GM18502 (cell line): ENCODE measurements at regions not wholly inside any gene's neighbourhood (a gene's known extent, or its start where the extent isn't known, plus 50 kb on each side); places are given as distances from the start of the nearest gene placed in this dataset.
"Not testable (repeated sequence)": the region's sequence is repeated elsewhere in the genome, so short reads cannot be mapped to it uniquely, and the experiment has no call there.

Experiments
- ATAC-seq: cut with Tn5 transposase; IDR thresholded peaks from one replicate; pipeline ENCODE4 v1.9.1; 2021; ENCODE audit warnings: mild to moderate bottlenecking; ENCODE audit not compliant: unreplicated experiment, poor library complexity

DNA sequence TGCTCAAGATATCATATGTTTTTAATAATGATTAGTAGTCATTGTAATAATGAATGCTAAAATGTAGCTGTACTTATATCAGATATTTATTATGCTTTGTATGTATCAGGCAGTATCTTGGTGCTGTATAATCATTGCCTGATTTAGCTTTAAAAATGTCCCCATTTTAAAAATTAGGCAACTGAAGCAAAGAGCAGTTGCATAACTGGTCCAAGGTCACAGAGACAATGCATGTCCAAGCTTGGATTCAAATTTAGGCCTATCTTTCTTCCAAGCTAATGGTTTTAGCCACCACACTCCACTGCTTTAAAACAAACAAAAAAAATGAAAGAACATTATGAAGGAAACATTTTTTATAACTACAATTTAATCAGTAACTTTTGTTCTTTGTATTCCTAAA lies 725.8 kb upstream of the RAG2 start:
- ATAC-seq: no peak

DNA sequence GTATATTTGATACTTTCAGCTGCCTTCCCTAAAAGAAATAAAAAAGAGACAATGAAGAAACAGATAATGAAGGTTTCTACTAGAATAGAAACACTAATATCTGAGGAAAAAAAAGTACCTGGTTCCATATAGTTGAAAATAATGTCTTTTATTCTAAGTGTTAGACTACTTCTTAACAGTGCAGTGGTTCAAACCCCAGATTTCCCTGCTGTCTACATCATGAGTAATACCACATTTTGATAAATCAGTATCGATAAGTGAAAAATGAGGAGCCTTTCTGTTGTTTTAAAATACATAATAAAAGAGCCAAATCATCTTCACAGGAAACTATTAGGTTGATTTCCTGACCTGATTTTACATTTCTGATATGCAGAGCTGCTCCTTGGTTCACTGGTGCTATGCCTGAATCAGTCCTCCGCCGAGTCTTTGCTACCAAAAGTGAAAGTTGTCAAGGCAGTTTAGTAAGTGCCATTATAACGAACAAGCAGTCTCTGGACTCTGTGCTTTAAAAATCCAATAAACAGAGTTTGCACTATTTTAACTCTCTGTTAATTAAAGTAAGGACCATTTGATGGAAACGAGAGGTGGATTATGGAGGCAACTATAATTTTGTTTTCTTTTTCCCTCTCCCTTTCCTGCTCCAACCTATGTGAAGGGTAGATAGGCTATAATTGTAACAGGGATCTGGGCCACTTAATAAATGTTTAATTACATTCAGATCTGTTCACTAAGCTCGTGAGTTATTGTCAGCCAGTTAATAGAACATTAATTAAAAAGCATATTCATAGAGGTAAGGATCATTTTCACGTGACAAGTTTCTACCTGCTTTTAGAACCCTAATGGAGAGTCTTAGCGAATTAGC lies 724.5 kb upstream of the RAG2 start:
- no peak for ATAC-seq

DNA sequence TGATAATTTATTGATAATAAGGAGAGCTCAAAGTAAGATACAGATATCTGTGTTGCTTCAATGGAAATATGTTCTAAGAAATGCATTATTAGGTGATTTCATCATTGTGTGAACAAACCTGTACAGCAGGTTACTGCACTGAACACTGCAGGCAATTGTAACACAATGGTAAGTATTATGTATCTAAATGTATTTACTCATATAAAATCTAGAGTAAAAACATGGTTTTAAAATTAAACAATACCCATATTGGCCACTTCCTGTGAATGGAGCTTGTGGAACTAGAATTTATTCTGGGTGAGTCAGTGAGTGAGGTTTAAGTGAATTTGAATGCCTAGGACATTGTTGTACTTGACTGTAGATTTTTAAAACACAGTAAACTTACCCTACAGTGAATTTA lies 722.9 kb upstream of the RAG2 start:
- no peak for ATAC-seq

DNA sequence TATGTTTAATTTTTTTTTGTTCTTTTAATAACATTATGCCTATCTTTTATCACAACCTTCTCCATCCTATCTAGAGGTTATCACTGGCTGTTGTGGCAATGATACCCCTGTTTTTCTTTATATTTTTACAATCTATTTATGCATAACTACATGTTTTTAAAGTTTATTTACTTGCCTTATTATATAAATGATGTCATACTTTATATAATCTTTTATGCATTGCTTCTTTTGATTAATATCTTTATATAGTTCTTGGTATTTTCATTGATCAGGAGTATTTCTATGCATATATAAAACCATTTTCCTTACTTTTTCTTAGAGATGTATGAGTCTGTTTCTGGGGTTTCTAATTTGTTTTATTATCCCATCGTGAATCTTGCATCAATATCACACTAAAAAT lies 719.8 kb upstream of the RAG2 start:
- no peak for ATAC-seq

- no peak for ATAC-seq
Observed at GRCh38 chr11:37313266-37313665, 715.2 kb upstream of the RAG2 start.

DNA sequence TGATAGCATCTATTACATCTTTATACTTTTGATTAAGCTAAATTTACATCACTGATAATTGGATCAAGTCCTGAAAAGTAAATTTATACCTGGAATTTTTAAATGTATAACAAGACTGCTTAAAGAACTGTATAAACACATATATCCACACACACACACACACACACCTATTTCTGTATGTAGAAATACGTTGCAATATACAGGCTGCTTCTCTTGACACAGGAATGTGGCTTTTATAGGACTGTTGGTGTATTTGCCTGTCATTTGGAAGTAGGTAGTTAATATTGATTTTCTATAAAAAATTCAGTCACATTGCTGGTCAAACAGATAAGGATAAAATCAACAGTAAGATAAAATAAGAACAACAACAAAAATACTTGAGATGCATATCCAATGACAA lies 708.5 kb upstream of the RAG2 start:
- no peak for ATAC-seq

DNA sequence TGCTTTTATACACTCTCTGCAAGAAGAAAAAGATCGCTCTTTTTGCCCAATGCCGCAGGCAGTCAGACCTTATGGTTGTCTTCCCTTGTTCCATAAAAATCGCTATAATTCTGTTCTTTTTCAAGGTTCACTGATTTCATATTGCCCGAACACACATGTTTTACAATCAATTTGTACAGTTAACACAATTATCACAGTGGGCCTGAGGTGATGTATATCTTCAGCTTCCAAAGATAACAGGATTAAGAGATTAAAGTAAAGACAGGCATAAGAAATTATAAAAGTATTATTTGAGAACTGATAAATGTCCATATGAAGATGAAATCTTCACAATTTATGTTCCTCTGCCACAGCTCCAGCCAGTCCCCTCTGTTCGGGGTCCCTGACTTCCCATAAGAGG lies 703.4 kb upstream of the RAG2 start:
- ATAC-seq: not testable (repeated sequence)

- no peak for ATAC-seq
Observed at GRCh38 chr11:37298173-37298572, 700.1 kb upstream of the RAG2 start.

- ATAC-seq: no peak
Observed at GRCh38 chr11:37286890-37287289, 688.9 kb upstream of the RAG2 start.

GRCh38 chr11:37282367-37282766 lies 684.3 kb upstream of the RAG2 start:
- no peak for ATAC-seq

GRCh38 chr11:37280200-37280599 lies 682.2 kb upstream of the RAG2 start:
- ATAC-seq: no peak

DNA sequence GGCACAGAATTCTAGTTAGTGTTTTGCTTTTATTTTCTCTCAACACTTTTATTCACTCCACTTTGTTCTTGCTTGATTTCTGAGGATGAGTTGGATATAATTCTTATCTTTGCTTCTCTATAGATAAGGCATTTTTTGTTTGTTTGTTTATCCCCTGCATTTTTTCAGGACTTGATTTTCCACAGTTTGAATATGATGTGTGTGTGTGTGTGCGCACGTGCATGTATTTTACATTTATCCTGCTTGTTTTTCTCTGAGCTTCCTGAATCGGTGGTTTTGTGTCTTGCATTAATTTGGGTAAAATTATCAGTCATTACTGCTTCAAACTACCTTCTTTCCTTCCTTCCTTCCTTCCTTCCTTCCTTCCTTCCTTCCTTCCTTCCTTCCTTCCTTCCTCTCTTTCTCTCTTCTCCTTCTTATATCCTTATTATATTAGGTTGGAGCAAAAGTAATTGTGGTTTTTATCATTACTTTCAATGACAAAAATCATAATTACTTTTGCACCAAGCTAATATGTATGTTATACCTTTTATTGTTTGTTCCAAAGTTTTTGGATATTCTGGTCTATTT lies 679.9 kb upstream of the RAG2 start:
- ATAC-seq: no peak

- no peak for ATAC-seq
Observed at GRCh38 chr11:37264783-37265182, 666.7 kb upstream of the RAG2 start.

GRCh38 chr11:37264060-37264459 lies 666.0 kb upstream of the RAG2 start:
- no peak for ATAC-seq

DNA sequence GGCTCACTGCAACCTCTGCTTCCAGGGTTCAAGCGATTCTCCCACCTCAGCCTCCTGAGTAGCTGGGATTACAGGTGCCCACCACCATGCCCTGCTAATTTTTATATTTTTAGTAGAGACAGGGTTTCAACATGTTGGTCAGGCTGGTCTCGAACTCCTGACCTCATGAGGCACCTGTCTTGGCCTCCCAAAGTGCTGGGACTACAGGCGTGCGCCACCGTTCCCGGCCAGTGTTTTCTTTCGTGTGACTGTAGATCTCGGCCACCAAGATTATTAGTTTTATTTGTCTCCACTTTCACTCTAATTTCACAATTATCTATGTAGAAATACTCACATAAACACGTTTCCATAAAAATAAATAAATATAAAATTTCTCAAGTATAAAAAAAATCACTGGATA lies 665.4 kb upstream of the RAG2 start:
- ATAC-seq: not testable (repeated sequence)

- ATAC-seq: no peak
Observed at GRCh38 chr11:37259734-37260133, 661.7 kb upstream of the RAG2 start.

- ATAC-seq: no peak
Observed at GRCh38 chr11:37248145-37248544, 650.1 kb upstream of the RAG2 start.

DNA sequence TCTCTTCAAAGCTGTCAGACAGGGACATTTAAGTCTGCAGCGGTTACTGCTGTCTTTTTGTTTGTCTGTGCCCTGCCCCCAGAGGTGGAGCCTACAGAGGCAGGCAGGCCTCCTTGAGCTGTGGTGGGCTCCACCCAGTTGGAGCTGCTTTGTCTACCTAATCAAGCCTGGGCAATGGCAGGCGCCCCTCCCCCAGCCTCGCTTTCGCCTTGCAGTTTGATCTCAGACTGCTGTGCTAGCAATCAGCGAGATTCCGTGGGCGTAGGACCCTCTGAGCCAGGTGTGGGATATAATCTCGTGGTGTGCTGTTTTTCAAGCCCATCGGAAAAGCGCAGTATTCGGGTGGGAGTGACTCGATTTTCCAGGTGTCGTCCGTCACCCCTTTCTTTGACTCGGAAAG lies 648.1 kb upstream of the RAG2 start:
- ATAC-seq: not testable (repeated sequence)

- no peak for ATAC-seq
Observed at GRCh38 chr11:37230865-37231264, 632.8 kb upstream of the RAG2 start.

DNA sequence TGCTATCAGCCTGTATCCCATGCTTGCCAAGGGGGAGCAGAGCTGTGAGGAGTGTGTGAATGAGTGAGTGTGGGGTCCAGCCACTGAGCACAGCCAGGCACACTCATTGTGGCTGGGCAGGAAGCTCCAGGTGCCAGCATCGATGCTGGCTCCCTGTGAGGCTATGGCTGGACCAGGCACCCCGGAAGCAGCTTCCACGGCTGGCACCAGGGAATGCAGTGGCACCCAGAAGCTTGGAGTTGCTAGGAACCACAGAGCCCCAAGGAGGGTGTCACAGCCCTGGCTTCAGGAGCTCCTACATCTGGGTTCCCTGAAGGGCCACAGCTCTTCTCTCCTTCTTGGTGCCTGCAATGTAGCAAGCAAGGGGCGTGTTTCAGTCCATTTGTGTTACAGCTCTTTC lies 625.9 kb upstream of the RAG2 start:
- no peak for ATAC-seq

GRCh38 chr11:37203006-37203405 lies 605.0 kb upstream of the RAG2 start:
- no peak for ATAC-seq

GRCh38 chr11:37199082-37199481 lies 601.0 kb upstream of the RAG2 start:
- no peak for ATAC-seq
